Chondrocyte (in vitro differentiated cells): ENCODE measurements at regions not wholly inside any gene's neighbourhood (a gene's known extent, or its start where the extent isn't known, plus 50 kb on each side); places are given as distances from the start of the nearest gene placed in this dataset.
"Not testable (repeated sequence)": the region's sequence is repeated elsewhere in the genome, so short reads cannot be mapped to it uniquely, and the experiment has no call there.

Experiments used
- DNase-seq: peaks from one replicate; pipeline ENCODE4 v3.0.0; 2021; ENCODE audit warnings: mixed read lengths, low spot score
- H3K27ac Mint-ChIP-seq: one replicate; pipeline ENCODE4 v1.8.0; 2021; ENCODE audit warnings: mild to moderate bottlenecking, moderate library complexity, mixed read lengths; ENCODE audit not compliant: unreplicated experiment
- H3K27me3 Mint-ChIP-seq: 2 replicates; pipeline ENCODE4 v1.8.0; 2021; ENCODE audit warnings: low read depth, mixed read lengths
- H3K36me3 Mint-ChIP-seq: 2 replicates; pipeline ENCODE4 v1.8.0; 2021; ENCODE audit warnings: low read depth, mixed read lengths
- H3K4me1 Mint-ChIP-seq: 2 replicates; pipeline ENCODE4 v1.8.0; 2021; ENCODE audit warnings: low read depth, mild to moderate bottlenecking, mixed read lengths
- H3K4me3 Mint-ChIP-seq: one replicate; pipeline ENCODE4 v1.8.0; 2021; ENCODE audit warnings: mild to moderate bottlenecking, moderate library complexity, mixed read lengths; ENCODE audit not compliant: unreplicated experiment
- H3K9me3 Mint-ChIP-seq: 2 replicates; pipeline ENCODE4 v1.8.0; 2021; ENCODE audit warnings: low read depth, mixed read lengths
- CTCF ChIP-seq: fragments of 200-600 bp; sonication (generic); IDR thresholded peaks from 2 replicates; pipeline ENCODE4 v1.5.0; 2021; ENCODE audit warnings: antibody characterized with exemption, mild to moderate bottlenecking, moderate library complexity

GRCh38 chr5:17412760-17413671 is 85.0 kb upstream of the TAF11L2 start:
- Mint-ChIP-seq H3K4me1 (peaks cover 22% of the 10 kb centered on the region), H3K9me3 (no peaks in the 10 kb centered on the region), H3K36me3 (no peaks in the 10 kb centered on the region), H3K27me3 (no peaks in the 10 kb centered on the region), H3K27ac (no peak overlapping the region), H3K4me3 (no peak overlapping the region)
- DNase-seq: no peak
- no peak for TF ChIP-seq CTCF

DNA sequence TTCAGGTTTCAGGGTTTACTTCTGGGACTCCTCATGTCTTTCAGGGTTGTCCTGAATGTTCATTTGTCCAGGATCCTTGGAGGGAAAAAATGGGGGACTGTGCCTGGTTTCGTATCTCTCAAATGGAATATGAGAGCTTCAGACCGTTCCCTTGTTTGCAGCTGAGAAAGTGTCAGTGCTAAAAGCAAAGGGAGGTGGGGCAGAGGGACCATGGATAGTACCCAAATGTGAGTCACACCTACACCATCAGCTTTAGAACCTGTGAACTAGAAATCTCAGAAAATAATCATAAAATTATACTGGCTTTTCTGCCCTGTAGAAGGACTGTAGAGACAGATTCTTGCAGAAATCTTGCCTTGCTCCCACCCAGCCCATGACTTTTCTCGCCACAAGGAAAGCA is 84.3 kb upstream of the TAF11L2 start:
- Mint-ChIP-seq H3K4me3 (no peak overlapping the region), H3K27me3 (no peaks in the 10 kb centered on the region), H3K27ac (no peak overlapping the region), H3K36me3 (no peaks in the 10 kb centered on the region), H3K9me3 (no peaks in the 10 kb centered on the region), H3K4me1 (peaks cover 22% of the 10 kb centered on the region)
- DNase-seq: no peak
- TF ChIP-seq CTCF: no peak

- Mint-ChIP-seq H3K36me3 (no peaks in the 10 kb centered on the region), H3K27ac (peak overlapping the region; percentile 51), H3K4me1 (peaks cover 22% of the 10 kb centered on the region), H3K9me3 (no peaks in the 10 kb centered on the region), H3K27me3 (no peaks in the 10 kb centered on the region), H3K4me3 (no peak overlapping the region)
- no peak for DNase-seq
- no peak for TF ChIP-seq CTCF
These were observed 82.7 kb upstream of the TAF11L2 start for GRCh38 chr5:17415321-17415758.

DNA sequence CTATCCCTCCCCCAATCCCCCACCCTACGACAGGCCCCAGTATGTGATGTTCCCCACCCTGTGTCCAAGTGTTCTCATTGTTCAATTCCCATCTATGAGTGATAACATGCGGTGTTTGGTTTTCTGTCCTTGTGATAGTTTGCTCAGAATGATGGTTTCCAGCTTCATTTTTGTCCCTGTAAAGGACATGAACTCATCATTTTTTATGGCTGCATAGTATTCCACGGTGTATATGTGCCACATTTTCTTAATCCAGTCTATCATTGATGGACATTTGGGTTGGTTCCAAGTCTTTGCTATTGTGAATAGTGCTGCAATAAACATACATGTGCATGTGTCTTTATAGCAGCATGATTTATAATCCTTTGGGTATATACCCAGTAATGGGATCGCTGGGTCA is 81.7 kb upstream of the TAF11L2 start:
- peaks cover 20% of the 10 kb centered on the region for H3K4me1 Mint-ChIP-seq

GRCh38 chr5:17424674-17425073 is 73.4 kb upstream of the TAF11L2 start:
- TF ChIP-seq CTCF: no peak
- Mint-ChIP-seq H3K4me1 (peaks cover 8% of the 10 kb centered on the region), H3K27me3 (no peaks in the 10 kb centered on the region), H3K4me3 (no peak overlapping the region), H3K9me3 (no peaks in the 10 kb centered on the region), H3K36me3 (no peaks in the 10 kb centered on the region), H3K27ac (no peak overlapping the region)
- no peak for DNase-seq

More for the DNA sequence above, 81.7 kb upstream of the TAF11L2 start:
- not testable (repeated sequence) for DNase-seq, H3K9me3 Mint-ChIP-seq, H3K27me3 Mint-ChIP-seq, H3K36me3 Mint-ChIP-seq, H3K27ac Mint-ChIP-seq, H3K4me3 Mint-ChIP-seq
